ENCODE measurements at regions not wholly inside any gene's neighbourhood (a gene's known extent, or its start where the extent isn't known, plus 50 kb on each side); places are given as distances from the start of the nearest gene placed in this dataset.

DNA sequence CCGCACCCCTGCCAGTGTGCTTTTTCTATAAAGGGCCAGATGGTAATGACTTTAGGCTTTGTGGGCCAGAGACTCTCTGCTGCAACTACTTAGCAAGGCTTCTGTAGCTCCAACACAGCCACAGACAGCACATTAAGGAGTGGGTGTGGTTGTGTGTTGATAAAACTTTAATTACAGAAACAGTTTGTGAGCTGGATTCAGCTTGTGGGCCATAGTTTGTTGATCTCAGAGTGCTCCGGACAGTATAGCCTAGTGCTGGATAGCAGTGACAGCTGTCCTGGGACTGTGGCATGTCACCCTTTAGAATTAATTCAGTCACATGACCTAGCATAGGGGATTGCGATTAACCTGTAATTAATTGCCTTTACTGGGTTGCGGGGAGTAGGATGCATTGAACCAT, 109.7 kb downstream of the ZNF664 start:
- TF ChIP-seq, protein P1, sequence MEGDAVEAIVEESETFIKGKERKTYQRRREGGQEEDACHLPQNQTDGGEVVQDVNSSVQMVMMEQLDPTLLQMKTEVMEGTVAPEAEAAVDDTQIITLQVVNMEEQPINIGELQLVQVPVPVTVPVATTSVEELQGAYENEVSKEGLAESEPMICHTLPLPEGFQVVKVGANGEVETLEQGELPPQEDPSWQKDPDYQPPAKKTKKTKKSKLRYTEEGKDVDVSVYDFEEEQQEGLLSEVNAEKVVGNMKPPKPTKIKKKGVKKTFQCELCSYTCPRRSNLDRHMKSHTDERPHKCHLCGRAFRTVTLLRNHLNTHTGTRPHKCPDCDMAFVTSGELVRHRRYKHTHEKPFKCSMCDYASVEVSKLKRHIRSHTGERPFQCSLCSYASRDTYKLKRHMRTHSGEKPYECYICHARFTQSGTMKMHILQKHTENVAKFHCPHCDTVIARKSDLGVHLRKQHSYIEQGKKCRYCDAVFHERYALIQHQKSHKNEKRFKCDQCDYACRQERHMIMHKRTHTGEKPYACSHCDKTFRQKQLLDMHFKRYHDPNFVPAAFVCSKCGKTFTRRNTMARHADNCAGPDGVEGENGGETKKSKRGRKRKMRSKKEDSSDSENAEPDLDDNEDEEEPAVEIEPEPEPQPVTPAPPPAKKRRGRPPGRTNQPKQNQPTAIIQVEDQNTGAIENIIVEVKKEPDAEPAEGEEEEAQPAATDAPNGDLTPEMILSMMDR (conservative IDR thresholded peaks at IDR 0.05): no peak
- no peak overlapping the region for H3K27ac ChIP-seq

DNA sequence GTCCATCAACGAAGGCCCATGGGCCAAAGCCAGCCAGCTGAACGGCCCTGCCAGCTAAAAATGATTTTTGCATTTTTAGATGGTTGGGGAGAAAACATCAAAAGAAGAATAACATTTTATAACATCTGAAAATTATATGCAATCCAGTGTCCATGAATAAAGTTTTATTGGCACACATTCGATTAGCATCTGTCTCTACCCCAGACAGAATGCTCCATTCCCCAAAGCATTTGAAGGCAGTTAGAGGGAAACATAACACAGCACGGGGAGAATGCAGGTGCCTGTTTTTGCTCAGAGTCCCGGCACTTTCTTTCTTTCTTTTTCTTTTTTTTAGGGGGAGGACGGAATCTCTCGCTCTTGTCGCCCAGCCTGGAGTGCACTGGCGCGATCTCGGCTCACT, 110.7 kb downstream of the ZNF664 start:
- no peak for TF ChIP-seq ZFX (IDR thresholded peaks at IDR 0.05)
- TF ChIP-seq, protein P1 (conservative IDR thresholded peaks at IDR 0.05): no peak
- H3K27ac ChIP-seq: no peak overlapping the region

DNA sequence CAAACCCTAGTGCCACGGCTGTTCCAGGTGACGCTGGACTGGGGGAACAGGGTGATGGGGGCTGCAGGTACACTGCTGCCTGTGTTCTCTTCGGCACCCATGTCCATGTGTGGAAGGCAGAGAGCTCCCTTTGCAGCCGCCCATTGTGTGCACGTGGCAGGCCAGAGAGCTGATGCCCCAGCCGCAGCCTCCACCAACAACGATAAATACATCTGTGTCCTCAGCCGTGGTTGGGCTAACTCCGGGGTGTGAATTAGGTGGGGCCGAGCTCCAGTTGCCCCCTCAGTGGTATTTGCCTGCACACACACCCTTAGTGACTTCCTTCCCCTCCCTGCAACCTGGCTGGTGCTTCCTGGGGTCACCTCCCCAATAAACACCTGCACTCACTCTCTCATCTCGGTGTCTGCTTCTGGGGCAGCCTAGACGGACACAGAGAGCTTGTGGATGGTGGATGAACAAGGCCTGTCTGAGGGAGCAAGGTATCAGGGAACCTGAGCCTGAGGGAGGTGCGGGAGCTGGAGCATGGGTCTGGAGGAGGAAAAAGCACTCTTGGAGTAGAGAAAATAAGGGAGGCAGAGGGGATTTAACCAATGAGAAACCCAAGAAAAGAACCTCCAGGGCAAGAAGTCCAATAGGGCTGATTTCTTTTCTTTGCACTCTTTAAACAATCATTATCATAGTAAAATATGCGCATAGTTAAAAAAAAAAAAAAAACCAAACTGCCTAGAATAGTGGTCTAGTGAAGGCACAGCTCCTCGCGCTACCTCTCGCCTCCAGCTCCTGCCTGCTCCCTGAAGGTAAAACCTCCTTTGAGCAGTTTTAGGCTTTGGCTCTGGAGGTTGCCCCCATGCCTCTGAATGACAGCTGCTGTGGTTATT, 112.6 kb downstream of the ZNF664 start:
- TF ChIP-seq ZFX (IDR thresholded peaks at IDR 0.05): no peak
- TF ChIP-seq, protein P1 (conservative IDR thresholded peaks at IDR 0.05): no peak

DNA sequence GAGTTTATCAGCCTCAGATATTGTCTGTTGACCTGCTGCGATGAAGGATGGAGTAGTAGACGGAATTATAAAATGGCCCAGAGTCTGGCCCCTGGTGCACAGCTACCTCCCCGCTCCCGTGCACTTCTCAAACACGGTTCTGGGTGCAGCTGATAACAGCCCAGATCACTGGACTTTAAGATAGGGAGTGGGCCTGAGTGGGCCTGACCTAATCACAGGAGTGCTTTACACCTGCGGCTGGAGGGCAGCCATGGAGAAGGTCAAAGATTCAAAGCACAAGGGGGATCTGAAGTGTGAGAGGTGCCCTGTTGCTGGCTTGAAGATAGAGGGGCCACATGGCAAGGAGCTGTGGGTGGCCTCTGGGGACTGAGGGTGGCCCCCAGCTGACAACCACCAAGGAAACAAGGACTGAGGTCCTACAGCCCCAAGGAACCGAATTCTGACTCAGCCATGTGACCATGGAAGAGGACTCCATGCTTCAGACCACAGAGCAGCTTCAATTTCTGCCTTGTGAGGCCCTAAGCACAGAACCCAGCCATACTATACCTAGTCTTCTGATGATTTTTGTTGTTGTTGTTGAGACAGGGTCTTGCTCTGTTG, 113.4 kb downstream of the ZNF664 start:
- no peak overlapping the region for H3K27ac ChIP-seq
- TF ChIP-seq, protein P1 (conservative IDR thresholded peaks at IDR 0.05): no peak
- TF ChIP-seq ZFX (IDR thresholded peaks at IDR 0.05): no peak

More for the DNA sequence above, 112.6 kb downstream of the ZNF664 start:
- no peak overlapping the region for H3K27ac ChIP-seq

DNA sequence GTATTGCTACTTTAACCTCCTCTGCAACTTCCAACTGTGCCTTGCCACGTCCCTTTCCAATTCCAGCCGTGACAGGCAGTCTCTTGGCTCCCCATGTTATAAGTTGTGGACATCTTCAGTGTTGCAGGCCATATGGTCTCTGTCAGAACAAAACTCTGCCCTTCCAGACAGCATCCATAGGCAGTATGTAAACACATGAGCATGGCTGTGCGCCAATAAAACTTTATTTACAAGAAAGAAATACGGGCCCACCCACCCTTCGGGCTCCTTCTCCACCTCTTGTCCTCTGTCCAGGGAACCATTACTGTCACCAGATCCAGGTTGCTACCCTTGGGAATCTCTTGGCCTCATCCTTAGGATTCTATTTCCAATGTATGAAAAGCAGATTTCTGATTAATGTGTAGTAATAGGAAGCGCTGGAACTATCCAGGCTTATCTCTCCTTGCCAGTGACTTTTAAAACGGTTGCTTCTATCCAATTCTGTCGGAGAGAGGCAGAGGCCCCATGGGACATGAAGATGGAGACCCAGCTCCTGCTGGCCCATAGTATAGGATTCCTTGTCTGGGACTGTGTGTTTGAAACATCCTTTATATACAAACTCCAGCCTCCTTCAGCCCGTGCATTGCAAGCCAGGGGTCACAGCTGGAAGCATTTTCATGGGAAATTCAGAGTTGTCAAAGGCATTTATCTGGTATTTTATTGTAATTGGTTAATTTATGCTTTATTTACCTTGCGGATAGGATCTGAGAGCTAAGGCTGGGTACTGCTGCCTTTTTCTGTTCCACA, 114.4 kb downstream of the ZNF664 start:
- no peak overlapping the region for H3K27ac ChIP-seq

DNA sequence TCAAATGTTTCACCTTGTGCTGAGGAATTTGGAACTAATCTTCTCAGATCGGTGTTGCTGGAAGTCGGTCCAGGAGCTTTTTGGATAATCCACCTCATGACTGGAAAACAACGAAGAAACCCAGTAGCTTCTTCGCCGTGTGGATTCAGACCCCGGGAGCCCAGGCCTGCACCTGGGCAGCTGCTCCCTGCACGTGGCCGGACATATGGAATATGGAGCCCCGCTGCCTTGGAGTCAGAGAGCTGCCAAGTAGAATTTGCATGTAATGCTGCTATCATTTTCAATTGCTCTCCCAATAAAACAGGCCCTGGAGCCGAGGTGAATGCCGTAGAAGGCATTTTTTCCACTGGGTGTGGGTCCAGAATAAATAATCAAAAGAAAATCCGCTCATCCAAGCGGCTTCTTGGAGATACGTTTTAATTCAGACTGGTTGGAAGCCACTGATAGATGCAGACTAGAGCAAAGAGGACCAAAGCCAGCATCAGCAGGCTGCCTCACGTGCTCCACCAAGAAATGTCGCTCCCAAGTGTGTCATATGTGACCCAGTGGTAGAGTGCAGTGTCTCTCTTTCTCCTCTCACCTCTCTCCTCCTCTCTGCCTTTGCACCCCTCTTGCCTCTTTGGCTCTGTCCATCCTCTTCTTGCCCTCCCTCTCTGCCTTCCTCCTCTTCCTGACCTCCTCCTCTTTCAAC, 115.3 kb downstream of the ZNF664 start:
- TF ChIP-seq, protein P1 (conservative IDR thresholded peaks at IDR 0.05): no peak
- TF ChIP-seq ZFX (IDR thresholded peaks at IDR 0.05): no peak
- peak overlapping the region; percentile 49 for H3K27ac ChIP-seq

More for the DNA sequence above, 114.4 kb downstream of the ZNF664 start:
- no peak for TF ChIP-seq ZFX (IDR thresholded peaks at IDR 0.05)
- TF ChIP-seq, protein P1 (conservative IDR thresholded peaks at IDR 0.05): no peak

DNA sequence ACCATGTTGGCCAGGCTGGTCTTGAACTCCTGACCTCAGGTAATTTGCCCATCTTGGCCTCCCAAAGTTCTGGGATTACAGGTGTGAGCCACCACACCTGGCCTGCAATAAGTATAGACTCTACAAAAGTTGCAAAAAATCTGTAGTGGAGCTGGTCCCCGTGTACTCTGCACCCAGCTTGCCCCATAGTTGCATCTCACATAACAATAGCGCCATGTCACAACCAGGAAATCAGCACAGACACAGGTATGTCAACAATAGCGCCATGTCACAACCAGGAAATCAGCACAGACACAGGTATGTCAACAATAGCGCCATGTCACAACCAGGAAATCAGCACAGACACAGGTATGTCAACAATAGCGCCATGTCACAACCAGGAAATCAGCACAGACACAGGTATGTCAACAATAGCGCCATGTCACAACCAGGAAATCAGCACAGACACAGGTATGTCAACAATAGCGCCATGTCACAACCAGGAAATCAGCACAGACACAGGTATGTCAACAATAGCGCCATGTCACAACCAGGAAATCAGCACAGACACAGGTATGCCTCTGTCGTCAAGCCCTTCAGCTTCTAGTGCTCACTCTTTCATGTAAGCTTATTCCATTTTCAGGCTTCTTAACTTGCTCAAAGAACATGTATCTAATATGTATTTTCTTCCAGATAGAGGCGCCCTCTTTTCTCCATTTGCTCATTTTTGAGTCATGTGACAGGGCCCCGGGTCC, 116.3 kb downstream of the ZNF664 start:
- peak overlapping the region; percentile 69 for H3K27ac ChIP-seq
